HG03196 (cell line): ENCODE measurements at regions not wholly inside any gene's neighbourhood (a gene's known extent, or its start where the extent isn't known, plus 50 kb on each side); places are given as distances from the start of the nearest gene placed in this dataset.
"Not testable (repeated sequence)": the region's sequence is repeated elsewhere in the genome, so short reads cannot be mapped to it uniquely, and the experiment has no call there.

Source experiments
- ATAC-seq: cut with Tn5 transposase; IDR thresholded peaks from one replicate; pipeline ENCODE4 v1.9.1; 2021; ENCODE audit not compliant: unreplicated experiment

DNA sequence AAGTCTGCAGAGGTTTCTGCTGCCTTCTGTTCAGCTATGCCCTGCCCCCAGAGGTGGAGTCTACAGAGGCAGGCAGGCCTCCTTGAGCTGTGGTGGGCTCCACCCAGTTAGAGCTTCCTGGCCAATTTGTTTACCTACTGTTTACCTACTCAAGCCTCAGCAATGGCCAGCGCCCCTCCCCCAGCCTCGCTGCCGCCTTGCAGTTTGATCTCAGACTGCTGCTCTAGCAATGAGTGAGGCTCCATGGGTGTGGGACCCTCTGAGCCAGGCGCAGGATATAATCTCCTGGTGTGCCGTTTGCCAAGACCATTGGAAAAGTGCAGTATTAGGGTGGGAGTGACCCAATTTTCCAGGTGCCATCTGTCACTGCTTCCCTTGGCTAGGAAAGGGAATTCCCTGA is 1024.9 kb downstream of the PRIM2 start:
- ATAC-seq: not testable (repeated sequence)

DNA sequence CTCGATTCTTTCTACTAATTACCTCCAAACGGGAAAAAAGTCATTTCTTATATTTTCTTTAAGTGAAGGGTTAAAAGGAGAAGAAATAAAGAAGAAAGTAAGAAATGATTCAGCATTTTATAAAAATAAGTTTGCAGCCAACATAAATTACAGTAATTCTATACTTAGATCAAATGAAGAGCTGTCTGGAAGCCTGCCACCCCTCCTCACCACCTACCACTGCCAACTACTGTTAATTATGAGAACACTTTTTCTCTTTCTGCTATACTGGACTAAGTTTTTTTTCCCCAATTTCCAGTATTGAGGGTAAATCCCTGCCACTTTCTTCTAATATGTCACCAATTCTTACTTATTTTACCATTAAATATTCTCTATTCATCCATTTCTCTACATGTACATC is 1030.1 kb downstream of the PRIM2 start:
- ATAC-seq: not testable (repeated sequence)

DNA sequence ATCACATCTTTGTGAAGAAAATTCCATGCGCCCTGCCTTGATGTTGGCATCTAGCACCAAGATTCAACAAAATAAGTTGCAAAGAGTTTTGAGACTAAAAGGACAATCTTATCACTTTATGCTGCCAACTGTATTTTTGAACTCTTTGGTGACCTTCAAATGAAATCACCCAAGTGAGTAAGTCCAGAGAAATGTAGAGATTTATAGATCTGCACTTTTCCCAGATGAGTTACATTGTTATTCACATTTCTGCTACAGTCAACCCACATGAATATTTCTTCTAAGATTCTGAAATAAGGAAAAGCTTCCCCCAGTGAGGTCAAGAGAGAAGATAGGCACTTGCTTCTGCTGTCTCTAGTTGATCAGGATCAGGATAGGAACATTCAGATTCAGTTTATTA is 1034.2 kb downstream of the PRIM2 start:
- ATAC-seq: not testable (repeated sequence)

DNA sequence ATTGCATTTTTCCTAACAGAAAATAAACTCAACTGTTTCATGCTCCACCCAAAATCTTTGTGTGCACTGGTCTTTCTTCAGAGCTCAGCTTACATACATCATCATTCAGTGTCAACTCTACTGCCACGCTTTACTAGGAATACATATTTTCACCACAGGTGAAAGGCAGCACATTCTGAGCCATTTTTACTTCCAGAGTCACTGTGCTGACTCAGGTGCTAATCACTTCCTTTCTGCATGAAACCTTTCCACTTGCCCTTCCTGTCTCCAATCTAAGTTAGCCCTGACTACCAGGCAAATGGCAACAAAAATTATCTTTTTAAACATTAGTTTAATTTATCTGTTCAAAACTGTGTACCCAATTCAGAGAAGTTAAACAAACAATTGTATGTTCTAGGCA is 1041.0 kb downstream of the PRIM2 start:
- ATAC-seq: not testable (repeated sequence)

DNA sequence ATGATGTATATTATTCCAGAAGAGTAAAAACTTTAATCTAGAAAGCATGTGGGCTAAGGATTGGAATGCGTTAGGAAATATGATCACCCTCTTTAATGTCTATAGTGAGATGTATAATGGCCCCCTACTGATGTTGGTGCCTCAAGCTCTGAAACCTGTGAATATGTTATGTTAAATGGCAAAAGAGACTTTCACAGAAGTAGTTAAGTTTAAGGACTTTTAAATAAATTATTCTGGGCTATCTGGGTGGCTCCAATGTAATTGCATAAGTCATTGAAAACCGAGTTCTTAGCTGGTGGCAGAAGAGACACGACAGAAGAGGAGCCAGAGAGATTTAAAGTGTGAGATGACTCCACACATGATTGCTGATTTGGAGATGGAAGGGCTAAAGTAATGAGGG is 1048.4 kb downstream of the PRIM2 start:
- ATAC-seq: not testable (repeated sequence)

DNA sequence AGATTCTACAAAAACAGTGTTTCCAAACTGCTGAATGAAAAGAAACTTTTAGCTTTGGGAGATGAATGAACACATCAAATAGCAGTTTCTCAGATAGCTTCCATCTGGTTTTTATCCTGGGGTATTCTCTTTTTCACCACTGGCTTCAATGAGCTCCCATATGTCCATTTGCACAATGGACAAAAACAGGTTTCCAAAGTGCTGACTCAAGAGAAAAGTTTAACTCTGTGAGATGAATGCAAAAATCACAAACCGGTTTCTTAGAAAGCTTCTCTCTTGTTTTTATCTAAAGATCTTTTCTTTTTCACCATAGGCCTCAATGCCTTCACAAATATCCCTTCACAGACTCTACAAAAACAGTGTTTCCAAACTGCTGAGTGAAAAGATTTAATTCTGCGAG is 1089.2 kb downstream of the PRIM2 start:
- not testable (repeated sequence) for ATAC-seq

DNA sequence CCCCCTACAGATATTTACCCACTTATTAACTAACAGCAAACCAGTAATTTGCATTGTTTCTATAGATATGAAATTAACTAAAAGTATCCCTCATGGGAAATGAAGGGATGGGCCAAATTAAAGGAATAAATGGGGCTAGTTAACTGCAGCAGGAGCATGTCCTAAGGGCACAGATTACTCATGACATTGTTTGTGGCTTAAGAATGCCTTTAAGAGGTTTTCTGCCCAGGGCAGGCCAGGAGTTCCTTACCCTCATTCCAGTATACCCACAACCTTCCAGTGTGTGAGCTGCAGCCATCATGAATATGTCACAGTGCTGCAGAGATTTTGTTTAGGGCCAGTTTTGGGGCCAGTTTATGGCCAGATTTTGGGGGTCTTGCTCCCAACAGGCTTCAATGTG is 1101.9 kb downstream of the PRIM2 start:
- ATAC-seq: no peak
